ENCODE measurements at regions not wholly inside any gene's neighbourhood (a gene's known extent, or its start where the extent isn't known, plus 50 kb on each side); places are given as distances from the start of the nearest gene placed in this dataset.
A peak's percentile ranks its signal among the peaks of the same experiment; 100 is the strongest.

DNA sequence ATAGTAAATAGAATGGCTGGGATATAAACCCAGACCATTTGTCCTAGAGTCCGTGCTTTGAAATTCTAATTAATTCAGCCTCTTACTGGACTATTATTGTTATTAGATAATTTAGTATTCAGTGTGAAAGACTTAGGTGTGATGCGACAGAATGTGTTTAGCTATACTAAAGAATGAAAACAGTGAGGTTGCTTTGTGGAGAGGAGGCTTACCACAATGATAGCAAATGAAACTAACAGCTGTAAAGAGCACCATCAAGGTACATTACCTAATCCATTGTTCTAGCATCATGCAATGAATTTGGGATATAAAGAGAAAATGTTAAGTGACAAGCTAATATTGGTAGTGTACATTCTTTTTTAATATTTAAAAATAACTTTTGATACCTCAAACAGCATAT lies 911.1 kb downstream of the KCNT2 start:
- ChIA-PET POLR2A (interaction anchor here (1.0 kb wide), 1 partner anchor 9 kb away, joined by 3 read pairs; no protein-coding TSS in a partner anchor), RAD21 (ENCODE audit: unreplicated experiment) (no interaction called here), SMC1A (ENCODE audit: uncharacterized antibody, unreplicated experiment) (no interaction called here), CTCF (interaction anchor here (0.6 to 0.9 kb wide), 2 partner anchors 31 to 705 kb away, joined by 3 to 5 read pairs; no protein-coding TSS in a partner anchor)
- intact Hi-C loops (cut with micrococcal nuclease; ENCODE audit: unreplicated experiment), result no loop called here
- ATAC-seq (peak; percentile 86), DNase-seq (ENCODE audit: low read depth, low spot score) (no peak), FAIRE-seq (peak; percentile 31)
- in situ Hi-C loops (cut with MboI), result no loop called here
- Histone ChIP-seq H3K9me3 (replicated peaks; ENCODE audit: control insufficient read depth, insufficient read depth, low read length) (no peaks in the 10 kb centered on the region), H3K27ac (ENCODE audit: control insufficient read depth, insufficient read depth) (no peak overlapping the region), H2AFZ (ENCODE audit: control insufficient read depth, low read depth, low read length) (no peak overlapping the region), H3K4me3 (no peak overlapping the region), H3K36me3 (ENCODE audit: control insufficient read depth in 2 of 2, insufficient read depth in 2 of 2, low read length in 1 of 2) (no peaks in the 10 kb centered on the region), H3K9ac (ENCODE audit: control insufficient read depth, insufficient read depth, low read length) (no peak overlapping the region), H4K20me1 (ENCODE audit: control insufficient read depth, insufficient read depth) (no peaks in the 10 kb centered on the region), H3K27me3 (replicated peaks in 1 of 2; ENCODE audit: control insufficient read depth in 2 of 2, insufficient read depth in 2 of 2, low read length in 1 of 2) (no peaks in the 10 kb centered on the region), H3K4me1 (ENCODE audit: control insufficient read depth, insufficient read depth, low read length) (no peaks in the 10 kb centered on the region), H3K4me2 (ENCODE audit: control insufficient read depth, insufficient read depth) (no peak overlapping the region), H3K79me2 (ENCODE audit: control insufficient read depth, insufficient read depth, low read length) (no peaks in the 10 kb centered on the region)
- no TSS peak for BruUV-seq (replicated peaks)
- 11% methylated on average over 2 of the region's 2 CpGs for WGBS (ENCODE audit: insufficient coverage, insufficient replicate concordance, low lambda C conversion rate, missing lambda C conversion rate)
- peak; percentile 76 for TF ChIP-seq ATF7 (IDR thresholded peaks at IDR 0.05; ENCODE audit: low read depth)
- no peak for TF ChIP-seq RAD51 (IDR thresholded peaks at IDR 0.05)
- TF ChIP-seq FOXM1 (IDR thresholded peaks at IDR 0.05; ENCODE audit: low read depth, low read length), result peak; percentile 27; the same call in 1 of the 2 replicates
- TF ChIP-seq, protein P1, sequence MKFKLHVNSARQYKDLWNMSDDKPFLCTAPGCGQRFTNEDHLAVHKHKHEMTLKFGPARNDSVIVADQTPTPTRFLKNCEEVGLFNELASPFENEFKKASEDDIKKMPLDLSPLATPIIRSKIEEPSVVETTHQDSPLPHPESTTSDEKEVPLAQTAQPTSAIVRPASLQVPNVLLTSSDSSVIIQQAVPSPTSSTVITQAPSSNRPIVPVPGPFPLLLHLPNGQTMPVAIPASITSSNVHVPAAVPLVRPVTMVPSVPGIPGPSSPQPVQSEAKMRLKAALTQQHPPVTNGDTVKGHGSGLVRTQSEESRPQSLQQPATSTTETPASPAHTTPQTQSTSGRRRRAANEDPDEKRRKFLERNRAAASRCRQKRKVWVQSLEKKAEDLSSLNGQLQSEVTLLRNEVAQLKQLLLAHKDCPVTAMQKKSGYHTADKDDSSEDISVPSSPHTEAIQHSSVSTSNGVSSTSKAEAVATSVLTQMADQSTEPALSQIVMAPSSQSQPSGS (IDR thresholded peaks at IDR 0.05; ENCODE audit: low read length), result peak; percentile 73
- TF ChIP-seq EP300 (IDR thresholded peaks at IDR 0.05; ENCODE audit: borderline replicate concordance in 1 of 2, control insufficient read depth in 1 of 2, low read depth in 2 of 2, low read length in 2 of 2), result peak; percentile 27 to 36; a peak in 2 of 4 replicates
- TF ChIP-seq ZNF217 (IDR thresholded peaks at IDR 0.05), result peak; percentile 52; the same call in 1 of the 2 replicates
- peak; percentile 54; the same call in 1 of the 2 replicates for TF ChIP-seq IRF4 (IDR thresholded peaks at IDR 0.05; ENCODE audit: low read depth, low read length)
- TF ChIP-seq RUNX3 (IDR thresholded peaks at IDR 0.05; ENCODE audit: low read length), result peak; percentile 93
- no peak for TF ChIP-seq RBBP5 (conservative IDR thresholded peaks at IDR 0.05)
- no peak for TF ChIP-seq SMAD1 (IDR thresholded peaks at IDR 0.05; ENCODE audit: low read depth, partially characterized antibody)
- no peak for TF ChIP-seq RELA (IDR thresholded peaks at IDR 0.05; ENCODE audit: borderline replicate concordance, partially characterized antibody)
- peak; percentile 34; the same call in 1 of the 2 replicates for TF ChIP-seq PAX5 (IDR thresholded peaks at IDR 0.05; ENCODE audit: borderline replicate concordance, low read depth, low read length)
- TF ChIP-seq NFIC (IDR thresholded peaks at IDR 0.05; ENCODE audit: low read depth, low read length), result peak; percentile 64; the same call in 1 of the 2 replicates
- TF ChIP-seq CREM (IDR thresholded peaks at IDR 0.05; ENCODE audit: low read depth), result peak; percentile 21; the same call in 1 of the 2 replicates
- peak; percentile 51; the same call in 1 of the 2 replicates for TF ChIP-seq TCF3 (IDR thresholded peaks at IDR 0.05; ENCODE audit: borderline replicate concordance, insufficient read depth, low read depth, low read length)
- TF ChIP-seq MTA2 (IDR thresholded peaks at IDR 0.05; ENCODE audit: low read depth), result peak; percentile 61
- TF ChIP-seq HDAC6 (IDR thresholded peaks at IDR 0.05; ENCODE audit: unreplicated experiment), result no peak
- TF ChIP-seq TCF12 (IDR thresholded peaks at IDR 0.05; ENCODE audit: low read depth, low read length), result peak; percentile 61; the same call in 1 of the 2 replicates
- TF ChIP-seq RAD21 (IDR thresholded peaks at IDR 0.05; ENCODE audit: insufficient read depth, low read depth, low read length), result no peak
- no peak for TF ChIP-seq NRF1 (conservative IDR thresholded peaks at IDR 0.05; ENCODE audit: low read depth, low read length)
- no peak for TF ChIP-seq POU2F2 (IDR thresholded peaks at IDR 0.05; ENCODE audit: borderline replicate concordance, low read depth, low read length)
- TF ChIP-seq PBX3 (IDR thresholded peaks at IDR 0.05; ENCODE audit: insufficient replicate concordance, low read depth, low read length), result no peak
- TF ChIP-seq BCL11A (IDR thresholded peaks at IDR 0.05; ENCODE audit: low read depth, low read length), result 0 out of 2 replicates have a peak, but pooled peaks have one; percentile 22
- TF ChIP-seq HDAC2 (IDR thresholded peaks at IDR 0.05), result no peak
- TF ChIP-seq BHLHE40 (IDR thresholded peaks at IDR 0.05; ENCODE audit: borderline replicate concordance in 1 of 2, low read depth in 2 of 2, low read length in 1 of 2), result peak in 1 of 2 experiments; percentile 27; a peak in 1 of 4 replicates
- peak in 1 of 2 experiments; percentile 57; a peak in 2 of 4 replicates for TF ChIP-seq IKZF2 (IDR thresholded peaks at IDR 0.05)
